H1 (cell line): ENCODE measurements at regions not wholly inside any gene's neighbourhood (a gene's known extent, or its start where the extent isn't known, plus 50 kb on each side); places are given as distances from the start of the nearest gene placed in this dataset.

Experiments used
- CTCF ChIA-PET: fragments of 300-600 bp; sonication (Branson Sonifier 250); formaldehyde crosslinking; loops from one replicate; lab custom pipeline; 2021; ENCODE audit not compliant: partially characterized antibody; lab: Charles Lee
- POLR2A ChIA-PET: fragments of 300-600 bp; sonication (Branson Sonifier 250); formaldehyde crosslinking; loops from one replicate; lab custom pipeline; 2021; ENCODE audit warnings: inconsistent platforms; ENCODE audit not compliant: partially characterized antibody; lab: Charles Lee
- DNase-seq, 2 experiments: peaks; one replicate each; pipeline versions ENCODE4 v3.0.0 to v3.0.0-alpha.2; 2010 to 2022; ENCODE audit warnings: low spot score in 2 of 2, low read depth in 1 of 2, mixed read lengths in 1 of 2
- FAIRE-seq: peaks from 2 replicates; lab custom pipeline; 2011; peaks lifted over from hg19 to GRCh38; lab: Jason Lieb, UNC
- H2AFZ ChIP-seq: 2 replicates; pipeline ENCODE4 v1.8.1; 2012; ENCODE audit warnings: low read length, inconsistent platforms
- H2AK5ac ChIP-seq: 2 replicates; pipeline ENCODE4 v1.6.1; 2013; ENCODE audit warnings: low read depth, low read length
- H2BK120ac ChIP-seq: replicated peaks from 2 replicates; pipeline ENCODE3; 2013; ENCODE audit warnings: low read depth, low read length, inconsistent platforms
- H2BK12ac ChIP-seq: 2 replicates; pipeline ENCODE4 v1.6.1; 2013; ENCODE audit warnings: low read depth, low read length
- H2BK15ac ChIP-seq: 2 replicates; pipeline ENCODE4 v1.6.1; 2013; ENCODE audit warnings: low read length
- H2BK20ac ChIP-seq: 2 replicates; pipeline ENCODE4 v1.6.1; 2013; ENCODE audit warnings: low read length
- H2BK5ac ChIP-seq: 2 replicates; pipeline ENCODE4 v1.6.1; 2013; ENCODE audit warnings: low read depth, low read length
- H3K14ac ChIP-seq: 2 replicates; pipeline ENCODE4 v1.6.1; 2013; ENCODE audit warnings: inconsistent platforms; ENCODE audit not compliant: insufficient read length
- H3K18ac ChIP-seq: 2 replicates; pipeline ENCODE4 v1.6.1; 2013; ENCODE audit warnings: low read length; ENCODE audit errors: extremely low read depth
- H3K23ac ChIP-seq: 2 replicates; pipeline ENCODE4 v1.6.1; 2013; ENCODE audit warnings: inconsistent platforms; ENCODE audit not compliant: insufficient read length
- H3K23me2 ChIP-seq: 2 replicates; pipeline ENCODE4 v1.6.1; 2013; ENCODE audit warnings: low read depth, low read length
- H3K27ac ChIP-seq: 2 replicates; pipeline ENCODE4 v1.6.1; 2011; ENCODE audit warnings: low read depth, low read length, inconsistent platforms
- H3K27me3 ChIP-seq, 4 experiments: replicated peaks in 1 of 4; 1 replicate in 1 of 4; 2 replicates in 3 of 4; pipeline versions ENCODE4 v1.6.1 to v1.8.1; 2011 to 2013; ENCODE audit warnings: low read length in 3 of 4, mild to moderate bottlenecking in 3 of 4, inconsistent platforms in 2 of 4, mixed read lengths in 2 of 4, moderate library complexity in 1 of 4; ENCODE audit not compliant: control insufficient read depth in 3 of 4, insufficient read depth in 3 of 4; ENCODE audit errors: extremely low read depth in 1 of 4
- H3K36me3 ChIP-seq, 4 experiments: 2 replicates each; pipeline versions ENCODE4 v1.6.1 to v1.8.1; 2011 to 2013; ENCODE audit warnings: mild to moderate bottlenecking in 4 of 4, low read length in 3 of 4, moderate library complexity in 2 of 4, control low read depth in 1 of 4, inconsistent platforms in 1 of 4; ENCODE audit not compliant: insufficient read depth in 4 of 4, control insufficient read depth in 2 of 4
- H3K4ac ChIP-seq: replicated peaks from 2 replicates; pipeline ENCODE3; 2013; ENCODE audit warnings: low read length, low read depth, mixed read lengths, inconsistent platforms; ENCODE audit not compliant: insufficient read length
- H3K4me1 ChIP-seq, 4 experiments: replicated peaks in 1 of 4; 1 replicate in 1 of 4; 2 replicates in 3 of 4; pipeline versions ENCODE4 v1.6.1 to v1.8.1; 2011 to 2013; ENCODE audit warnings: low read length in 3 of 4, inconsistent platforms in 2 of 4, mixed read lengths in 1 of 4; ENCODE audit not compliant: insufficient read depth in 4 of 4, control insufficient read depth in 3 of 4
- H3K4me2 ChIP-seq, 2 experiments: 2 replicates each; pipeline versions ENCODE4 v1.6.1 to v1.8.1; 2011 to 2013; ENCODE audit warnings: low read depth in 2 of 2, low read length in 2 of 2, control low read depth in 1 of 2, inconsistent platforms in 1 of 2, mild to moderate bottlenecking in 1 of 2; ENCODE audit not compliant: insufficient read depth in 1 of 2
- H3K4me3 ChIP-seq, 4 experiments: fragments of 200-600, 300-600 bp in 1 of 4; sonication (generic), shearing (Covaris generic), sonication (Bioruptor Twin) in 1 of 4; 2 replicates each; pipeline versions ENCODE4 v1.5.1 to v1.8.1; 2011 to 2016; ENCODE audit warnings: low read length in 4 of 4, low read depth in 3 of 4, control low read depth in 2 of 4, inconsistent platforms in 2 of 4, mild to moderate bottlenecking in 2 of 4, mixed read lengths in 1 of 4, moderate library complexity in 1 of 4; ENCODE audit not compliant: insufficient read depth in 2 of 4; ENCODE audit errors: extremely low read depth in 1 of 4
- H3K56ac ChIP-seq: replicated peaks from 2 replicates; pipeline ENCODE3; 2013; ENCODE audit warnings: low read depth, mild to moderate bottlenecking, mixed read lengths, low read length, inconsistent platforms; ENCODE audit not compliant: insufficient read length
- H3K79me1 ChIP-seq: 2 replicates; pipeline ENCODE4 v1.6.1; 2013; ENCODE audit warnings: low read depth, low read length, control low read depth
- H3K79me2 ChIP-seq, 2 experiments: 2 replicates each; pipeline versions ENCODE4 v1.6.1 to v1.8.1; 2012 to 2013; ENCODE audit warnings: low read length in 2 of 2, mild to moderate bottlenecking in 2 of 2, inconsistent platforms in 1 of 2; ENCODE audit not compliant: insufficient read depth in 2 of 2, control insufficient read depth in 1 of 2
- H3K9ac ChIP-seq, 4 experiments: replicated peaks in 1 of 4; 1 replicate in 1 of 4; 2 replicates in 3 of 4; pipeline versions ENCODE4 v1.6.1 to v1.8.1; 2011 to 2013; ENCODE audit warnings: low read depth in 3 of 4, low read length in 3 of 4, control low read depth in 2 of 4, mild to moderate bottlenecking in 2 of 4, moderate library complexity in 2 of 4, inconsistent platforms in 1 of 4; ENCODE audit errors: extremely low read depth in 1 of 4
- H3K9me3 ChIP-seq, 2 experiments: 2 replicates each; pipeline versions ENCODE4 v1.6.1 to v1.8.1; 2012 to 2013; ENCODE audit warnings: mild to moderate bottlenecking in 2 of 2, moderate library complexity in 2 of 2, control low read depth in 1 of 2, inconsistent platforms in 1 of 2, low read depth in 1 of 2, low read length in 1 of 2, mixed read lengths in 1 of 2; ENCODE audit not compliant: insufficient read depth in 2 of 2
- H4K20me1 ChIP-seq, 2 experiments: replicated peaks in 1 of 2; 2 replicates each; pipeline versions ENCODE3 to v1.8.1; 2011 to 2013; ENCODE audit warnings: inconsistent platforms in 2 of 2, low read length in 2 of 2, mild to moderate bottlenecking in 1 of 2; ENCODE audit not compliant: insufficient read depth in 2 of 2, control insufficient read depth in 1 of 2
- H4K5ac ChIP-seq: 2 replicates; pipeline ENCODE4 v1.6.1; 2013; ENCODE audit warnings: low read length, low read depth, mixed read lengths, inconsistent platforms; ENCODE audit not compliant: insufficient read length
- H4K8ac ChIP-seq: 2 replicates; pipeline ENCODE4 v1.8.0; 2013; ENCODE audit warnings: mild to moderate bottlenecking, moderate library complexity, low read length, inconsistent platforms; ENCODE audit not compliant: insufficient read depth; ENCODE audit errors: extremely low read depth
- H4K91ac ChIP-seq: replicated peaks from 2 replicates; pipeline ENCODE3; 2013; ENCODE audit warnings: low read length, mixed read lengths, inconsistent platforms; ENCODE audit not compliant: insufficient read length
- CBX8 ChIP-seq: fragments of 300-800, 300-1000 bp; sonication (generic); IDR thresholded peaks from 2 replicates; pipeline ENCODE4 v1.7.1; 2016; ENCODE audit warnings: low read depth, low read length, borderline replicate concordance
- EP300 ChIP-seq, 2 experiments: IDR thresholded peaks; 1 replicate in 1 of 2; 2 replicates in 1 of 2; pipeline ENCODE4 v1.6.1; 2011 to 2012; ENCODE audit warnings: low read depth in 2 of 2, low read length in 2 of 2, mild to moderate bottlenecking in 2 of 2, borderline replicate concordance in 1 of 2, inconsistent platforms in 1 of 2, moderate library complexity in 1 of 2
- EZH2 ChIP-seq: fragments of 200-600 bp; sonication (generic); IDR thresholded peaks from 2 replicates; pipeline ENCODE4 v1.7.1; 2012; ENCODE audit warnings: low read depth, mild to moderate bottlenecking, moderate library complexity, low read length, inconsistent platforms; ENCODE audit not compliant: severe bottlenecking
- HDAC2 ChIP-seq, 2 experiments: fragments of 300-600 bp in 1 of 2; sonication (generic) in 1 of 2; IDR thresholded peaks; 2 replicates each; pipeline ENCODE4 v1.6.1; 2011 to 2012; ENCODE audit warnings: low read depth in 2 of 2, low read length in 2 of 2, mild to moderate bottlenecking in 2 of 2, moderate library complexity in 2 of 2, borderline replicate concordance in 1 of 2, inconsistent platforms in 1 of 2

DNA sequence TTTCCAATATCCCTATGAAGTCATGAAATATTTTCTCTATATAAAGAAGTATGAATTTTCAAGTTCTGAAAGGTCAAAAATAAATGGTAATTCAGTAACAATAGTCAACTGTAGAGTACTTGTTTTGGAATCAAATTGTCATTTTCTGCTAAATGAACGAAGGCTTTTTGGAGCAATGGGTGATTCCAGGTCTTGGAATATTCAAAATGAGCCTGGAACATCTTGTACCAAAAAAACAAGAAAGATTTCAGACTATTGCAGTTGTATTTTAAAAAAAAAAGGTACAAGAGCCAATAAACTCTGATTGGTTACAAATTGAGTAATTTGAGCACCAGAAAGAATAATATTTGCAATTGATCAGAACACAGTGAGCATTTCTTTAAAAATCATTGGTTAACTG, 730.1 kb downstream of the DTWD2 start (continued):
- no peak for TF ChIP-seq EZH2

DNA sequence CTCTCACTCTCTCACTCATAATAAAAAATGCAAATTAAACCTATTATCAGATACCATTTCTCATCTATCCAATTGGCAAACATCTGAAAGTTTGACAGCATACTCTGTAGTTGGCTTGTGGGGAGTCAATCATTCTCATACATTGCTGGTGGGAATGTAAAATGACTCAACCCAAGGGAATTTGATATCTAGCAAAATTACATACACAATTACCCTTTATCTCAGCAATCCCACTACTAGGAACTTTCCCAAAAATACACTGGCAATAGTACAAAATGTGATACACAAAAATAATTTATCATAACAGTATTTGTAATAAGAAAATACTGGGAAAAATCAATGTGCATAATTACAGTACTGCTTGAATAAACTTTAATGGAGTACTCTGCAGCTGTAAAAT, 731.3 kb downstream of the DTWD2 start:
- Histone ChIP-seq H2BK15ac (no peak overlapping the region), H3K27ac (no peak overlapping the region), H3K23me2 (no peaks in the 10 kb centered on the region), H2BK20ac (no peak overlapping the region), H3K27me3 (no peaks in the 10 kb centered on the region), H3K23ac (no peak overlapping the region), H3K4me3 (no peak overlapping the region), H3K79me1 (no peaks in the 10 kb centered on the region), H3K4me2 (no peak overlapping the region), H3K9me3 (no peaks in the 10 kb centered on the region), H2AK5ac (no peak overlapping the region), H3K79me2 (no peaks in the 10 kb centered on the region), H3K14ac (no peak overlapping the region), H3K4me1 (no peaks in the 10 kb centered on the region), H4K5ac (no peak overlapping the region), H2BK12ac (no peak overlapping the region), H2AFZ (no peak overlapping the region), H3K9ac (no peak overlapping the region), H3K36me3 (no peaks in the 10 kb centered on the region), H2BK120ac (no peak overlapping the region), H4K91ac (no peak overlapping the region), H3K4ac (no peak overlapping the region), H4K20me1 (no peaks in the 10 kb centered on the region), H4K8ac (no peak overlapping the region), H2BK5ac (no peak overlapping the region), H3K18ac (no peak overlapping the region), H3K56ac (no peak overlapping the region)
- POLR2A ChIA-PET: no interaction called here
- FAIRE-seq: no peak
- DNase-seq: no peak
- CTCF ChIA-PET: no interaction called here
- TF ChIP-seq EP300 (IDR thresholded peaks at IDR 0.05; ENCODE audit: borderline replicate concordance in 1 of 2, low read depth in 2 of 2, low read length in 2 of 2) (no peak), CBX8 (no peak), HDAC2 (IDR thresholded peaks at IDR 0.05; ENCODE audit: borderline replicate concordance in 1 of 2, low read depth in 2 of 2, low read length in 2 of 2) (no peak)
